GM21576 (cell line): ENCODE measurements at regions not wholly inside any gene's neighbourhood (a gene's known extent, or its start where the extent isn't known, plus 50 kb on each side); places are given as distances from the start of the nearest gene placed in this dataset.

Source experiments
- ATAC-seq: cut with Tn5 transposase; IDR thresholded peaks from one replicate; pipeline ENCODE4 v1.9.1; 2021; ENCODE audit warnings: mild to moderate bottlenecking, moderate library complexity; ENCODE audit not compliant: unreplicated experiment

- no peak for ATAC-seq
Observed at GRCh38 chr4:81963015-81963762, 410.6 kb downstream of the HNRNPD start.

GRCh38 chr4:81960961-81961360 lies 412.8 kb downstream of the HNRNPD start:
- ATAC-seq: no peak

GRCh38 chr4:81954271-81954670 lies 419.5 kb downstream of the HNRNPD start:
- no peak for ATAC-seq

GRCh38 chr4:81951891-81952455 lies 421.8 kb downstream of the HNRNPD start:
- ATAC-seq: no peak

- no peak for ATAC-seq
Observed at GRCh38 chr4:81946996-81947395, 426.8 kb downstream of the HNRNPD start.

- ATAC-seq: no peak
Observed at GRCh38 chr4:81930506-81931238, 443.1 kb downstream of the HNRNPD start.

- no peak for ATAC-seq
Observed at GRCh38 chr4:81923140-81923539, 450.7 kb downstream of the HNRNPD start.

GRCh38 chr4:81922313-81922712 lies 450.6 kb upstream of the RASGEF1B start:
- no peak for ATAC-seq

- no peak for ATAC-seq
Observed at GRCh38 chr4:81921751-81922159, 450.0 kb upstream of the RASGEF1B start.

- ATAC-seq: no peak
Observed at GRCh38 chr4:81919810-81920209, 448.1 kb upstream of the RASGEF1B start.

GRCh38 chr4:81919223-81919622 lies 447.5 kb upstream of the RASGEF1B start:
- no peak for ATAC-seq

- ATAC-seq: no peak
Observed at GRCh38 chr4:81915430-81915829, 443.7 kb upstream of the RASGEF1B start.

- ATAC-seq: no peak
Observed at GRCh38 chr4:81914623-81915022, 442.9 kb upstream of the RASGEF1B start.

- ATAC-seq: peak; percentile 75
Observed at GRCh38 chr4:81913427-81913879, 441.7 kb upstream of the RASGEF1B start.

- no peak for ATAC-seq
Observed at GRCh38 chr4:81912376-81913030, 440.8 kb upstream of the RASGEF1B start.

GRCh38 chr4:81906905-81907304 lies 435.2 kb upstream of the RASGEF1B start:
- ATAC-seq: no peak

GRCh38 chr4:81905971-81906370 lies 434.3 kb upstream of the RASGEF1B start:
- peak; percentile 92 for ATAC-seq

GRCh38 chr4:81904121-81904520 lies 432.4 kb upstream of the RASGEF1B start:
- no peak for ATAC-seq

GRCh38 chr4:81903212-81903611 lies 431.5 kb upstream of the RASGEF1B start:
- no peak for ATAC-seq

GRCh38 chr4:81898862-81899504 lies 427.3 kb upstream of the RASGEF1B start:
- no peak for ATAC-seq

GRCh38 chr4:81896936-81897335 lies 425.2 kb upstream of the RASGEF1B start:
- no peak for ATAC-seq
